HG03103 (cell line): ENCODE measurements at regions not wholly inside any gene's neighbourhood (a gene's known extent, or its start where the extent isn't known, plus 50 kb on each side); places are given as distances from the start of the nearest gene placed in this dataset.

Experiments
- ATAC-seq: cut with Tn5 transposase; IDR thresholded peaks from one replicate; pipeline ENCODE4 v1.9.1; 2021; ENCODE audit warnings: low read depth; ENCODE audit not compliant: unreplicated experiment

DNA sequence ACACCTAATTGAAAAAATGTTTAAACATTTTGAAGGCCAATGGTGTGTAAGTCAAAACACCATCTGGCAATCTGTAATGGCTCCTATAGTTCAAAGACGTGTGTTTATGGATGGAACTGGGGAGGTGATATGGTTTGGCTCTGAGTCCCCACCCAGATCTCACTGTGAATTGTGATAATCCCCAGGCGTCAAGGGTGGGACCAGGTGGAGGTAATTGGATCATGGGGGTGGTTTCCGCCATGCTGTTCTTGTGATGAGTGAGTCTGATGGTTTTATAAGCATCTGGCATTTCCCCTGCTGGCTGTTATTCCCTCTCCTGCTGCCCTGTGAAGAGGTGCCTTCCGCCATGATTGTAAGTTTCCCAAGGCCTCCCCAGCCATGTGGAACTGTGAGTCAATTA is 52.2 kb downstream of the ADRA2C start:
- ATAC-seq: no peak

DNA sequence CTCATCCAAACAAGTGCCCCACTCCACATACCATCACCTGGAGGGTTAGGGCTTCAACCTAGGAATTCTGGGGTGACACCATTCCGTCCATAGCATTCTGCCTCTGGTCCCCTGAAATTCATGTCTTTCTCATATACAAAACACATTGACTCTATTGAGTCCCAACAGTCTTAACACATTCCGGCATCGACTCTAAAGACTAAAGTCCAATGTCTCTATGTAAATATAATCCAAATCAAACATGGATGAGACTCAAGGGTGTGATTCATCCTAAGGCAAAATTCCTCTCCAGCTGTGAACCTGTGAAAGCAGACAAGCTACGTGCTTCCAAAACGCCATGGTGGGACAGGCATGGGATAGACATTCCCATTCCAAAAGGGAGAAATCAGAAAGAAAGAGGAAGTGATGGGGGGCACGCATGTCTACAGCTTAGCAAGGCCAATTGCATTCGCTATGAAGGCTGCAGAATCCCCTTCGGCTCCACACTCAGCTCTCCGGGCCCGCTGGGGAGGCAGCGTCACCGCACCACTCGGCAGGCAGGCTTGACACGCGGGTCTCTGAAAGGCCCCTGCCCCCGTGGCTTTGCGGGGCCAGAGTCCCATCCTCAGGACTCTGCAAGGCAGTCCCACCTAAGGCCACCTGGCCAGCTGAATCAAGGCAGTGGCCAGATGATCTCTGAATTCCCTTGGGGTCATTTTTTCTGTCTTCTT is 53.2 kb downstream of the ADRA2C start:
- no peak for ATAC-seq

DNA sequence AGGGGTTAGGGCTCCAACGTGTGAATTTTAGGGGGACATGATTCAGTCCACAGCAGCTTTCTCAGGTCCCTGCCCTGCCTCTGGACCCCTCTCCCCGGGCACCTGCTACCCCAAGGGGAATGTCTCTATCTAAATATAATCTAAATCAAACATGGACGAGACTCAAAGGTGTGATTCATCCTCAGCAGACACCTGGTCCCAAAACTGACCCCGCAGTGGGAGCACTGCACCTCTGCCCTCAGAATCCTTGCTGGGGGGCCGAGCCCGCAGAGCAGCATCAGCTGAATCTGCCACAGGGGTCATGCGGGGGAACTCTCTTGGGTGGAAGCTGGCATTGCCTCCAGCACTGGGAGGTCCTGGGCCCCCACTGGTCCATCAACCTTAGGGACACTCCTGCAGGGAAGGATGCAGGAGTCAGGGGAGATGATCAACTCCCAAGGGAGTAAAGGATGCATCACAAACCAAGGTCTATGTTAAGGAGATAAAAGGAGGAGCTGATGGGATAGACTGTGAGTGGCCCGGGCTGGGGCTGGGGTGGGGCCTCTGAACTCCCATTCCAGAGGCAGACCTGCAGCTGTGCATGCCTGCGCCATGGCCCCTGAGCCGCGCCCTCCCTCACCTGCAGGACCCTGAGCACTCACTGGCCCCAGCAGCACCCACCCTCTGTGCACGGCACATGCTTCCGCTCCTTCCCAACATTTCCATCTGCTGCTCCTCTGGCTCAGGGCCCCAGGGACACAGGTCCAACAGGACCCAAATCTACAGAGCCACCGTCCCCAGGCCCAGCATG is 54.0 kb downstream of the ADRA2C start:
- no peak for ATAC-seq

DNA sequence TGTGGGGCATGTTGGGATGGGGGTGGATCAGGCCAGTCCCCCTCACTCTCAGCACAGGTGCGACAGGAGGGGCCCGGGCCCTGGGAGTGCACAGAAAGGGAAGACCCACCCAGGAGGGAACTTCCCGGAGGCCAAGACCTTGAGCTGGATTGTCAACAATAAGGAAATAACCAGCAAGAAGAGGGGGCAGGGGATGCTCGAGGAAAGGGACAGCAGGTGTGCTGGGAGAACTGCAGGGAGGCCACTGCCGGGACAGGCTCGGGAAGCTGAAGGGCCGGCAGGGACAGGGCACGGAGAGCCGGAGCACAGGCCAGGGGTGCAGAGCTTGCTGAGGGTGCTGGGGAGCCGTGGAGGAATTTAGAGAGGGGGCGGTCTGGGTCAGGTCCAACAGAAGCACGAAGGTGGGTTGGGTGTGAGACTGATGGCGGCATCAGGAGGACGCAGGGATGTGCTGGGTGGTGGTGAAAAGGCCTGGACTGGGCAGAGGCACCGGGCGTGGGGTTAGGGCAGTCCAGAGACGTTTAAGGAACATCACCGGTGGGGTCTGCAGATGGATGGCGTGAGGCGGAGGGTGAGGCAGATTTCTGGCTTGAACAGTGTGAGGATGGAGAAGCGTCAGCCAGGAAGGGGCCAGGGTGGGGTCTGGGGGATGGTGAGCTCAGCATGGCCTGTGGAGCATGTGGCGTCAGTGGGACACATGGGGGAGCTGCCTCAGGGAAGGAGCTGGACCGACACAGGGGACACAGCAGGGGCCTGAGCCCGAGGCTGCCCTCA is 54.8 kb downstream of the ADRA2C start:
- ATAC-seq: no peak

DNA sequence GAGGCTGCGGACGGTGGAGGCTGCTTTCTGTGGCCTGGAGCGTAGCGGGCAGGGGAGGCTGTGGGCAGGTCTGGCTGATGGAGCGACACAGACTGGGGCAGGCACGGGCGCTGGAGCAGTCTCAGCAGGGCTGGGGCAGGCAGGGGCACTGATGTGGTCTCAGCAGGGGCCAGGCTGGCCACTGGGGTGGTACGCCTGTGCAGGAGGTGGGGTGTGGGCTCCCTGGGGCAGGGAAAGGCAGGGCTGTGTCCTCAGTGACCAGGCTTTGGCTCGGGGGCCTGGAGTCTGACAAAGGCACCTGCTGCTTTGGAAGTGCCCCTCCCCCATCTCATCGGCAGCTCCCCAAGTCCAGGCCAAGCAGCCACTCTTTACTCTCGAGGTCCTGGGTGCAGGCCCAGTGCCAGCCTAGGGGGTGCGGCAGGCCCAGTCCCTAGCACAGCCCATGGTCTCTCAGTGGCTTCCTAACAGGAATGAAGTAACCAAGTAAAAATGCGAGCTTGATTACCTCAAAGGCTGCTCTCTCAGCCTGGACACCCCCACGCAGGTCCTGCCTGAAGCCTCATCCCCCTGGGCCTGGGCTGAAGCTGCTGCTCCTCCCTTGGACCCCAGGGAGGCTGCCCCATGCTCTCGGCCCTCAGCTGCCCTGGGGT is 55.5 kb downstream of the ADRA2C start:
- no peak for ATAC-seq

DNA sequence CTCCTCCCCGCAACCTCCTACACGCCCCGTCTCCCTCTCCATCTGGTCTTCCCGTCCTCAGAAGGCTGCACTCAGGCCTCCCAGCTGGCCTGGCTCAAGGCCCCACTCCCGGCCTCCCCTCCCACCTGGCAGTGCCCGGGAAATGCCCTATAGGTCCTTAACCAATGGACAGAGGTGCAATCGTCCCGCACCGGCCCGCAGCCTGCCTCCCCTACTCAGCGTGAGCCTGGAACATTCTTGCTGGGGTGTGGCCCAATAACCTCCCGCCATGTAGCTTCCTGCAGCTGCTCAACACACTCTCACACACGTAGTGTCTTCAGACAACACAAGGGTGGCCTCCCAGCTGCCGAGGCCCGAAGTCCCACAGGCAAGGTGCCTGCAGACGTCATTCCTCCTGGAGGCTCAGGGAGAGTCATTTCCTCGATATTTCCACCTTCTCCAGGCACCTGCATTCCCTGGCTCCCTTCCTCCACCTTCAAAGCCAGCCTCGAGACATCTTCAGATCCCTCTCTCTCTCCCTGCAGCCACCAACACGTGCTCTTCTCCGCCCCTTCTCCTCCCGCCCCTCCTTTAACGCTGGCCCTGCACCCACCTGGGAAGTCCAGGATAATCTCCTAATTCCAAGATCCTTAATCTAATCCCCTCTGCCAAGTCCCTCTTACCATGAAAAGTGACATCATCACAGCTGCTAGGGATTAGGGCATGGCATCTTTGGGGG is 56.2 kb downstream of the ADRA2C start:
- no peak for ATAC-seq

DNA sequence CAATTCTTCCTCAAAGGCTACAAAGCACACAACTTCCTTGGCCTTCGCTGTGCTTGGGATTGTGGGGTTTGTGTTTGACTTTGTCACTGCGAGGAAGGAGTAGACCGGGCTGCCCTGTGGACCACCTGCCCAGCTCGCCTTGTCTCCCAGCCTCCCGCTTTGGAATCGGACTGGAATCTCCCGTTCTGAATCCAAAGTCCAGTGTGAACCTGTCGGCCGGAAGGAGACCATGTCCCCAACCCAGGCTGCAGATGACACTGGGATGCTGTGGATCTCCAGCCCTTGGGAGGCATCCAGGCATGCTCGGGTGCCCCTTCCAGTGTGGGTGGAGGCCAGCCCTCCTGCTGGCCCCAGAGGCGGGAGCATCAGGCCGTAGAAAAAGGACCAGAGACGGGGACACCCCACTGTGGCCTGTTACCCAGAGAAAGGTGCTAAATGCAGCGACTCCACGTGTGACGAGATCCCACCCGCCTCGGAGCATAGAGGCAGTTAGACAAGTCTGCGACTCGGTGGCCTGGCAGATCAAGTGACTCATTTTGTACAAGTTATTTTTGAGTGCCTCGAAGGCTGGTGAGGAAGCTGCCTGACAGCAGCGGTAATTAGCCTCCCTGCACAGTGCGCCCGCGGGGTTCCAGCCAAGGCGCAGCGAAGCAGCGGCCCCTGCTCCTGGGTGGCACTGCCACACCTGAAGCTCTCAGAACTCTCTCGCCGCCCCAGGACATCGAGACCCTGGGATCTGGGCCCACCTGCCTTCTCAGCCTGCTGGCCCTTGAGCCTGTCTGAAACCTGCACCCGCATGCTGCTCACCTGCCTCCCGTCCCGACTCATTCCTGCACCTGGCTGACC is 57.5 kb downstream of the ADRA2C start:
- no peak for ATAC-seq

DNA sequence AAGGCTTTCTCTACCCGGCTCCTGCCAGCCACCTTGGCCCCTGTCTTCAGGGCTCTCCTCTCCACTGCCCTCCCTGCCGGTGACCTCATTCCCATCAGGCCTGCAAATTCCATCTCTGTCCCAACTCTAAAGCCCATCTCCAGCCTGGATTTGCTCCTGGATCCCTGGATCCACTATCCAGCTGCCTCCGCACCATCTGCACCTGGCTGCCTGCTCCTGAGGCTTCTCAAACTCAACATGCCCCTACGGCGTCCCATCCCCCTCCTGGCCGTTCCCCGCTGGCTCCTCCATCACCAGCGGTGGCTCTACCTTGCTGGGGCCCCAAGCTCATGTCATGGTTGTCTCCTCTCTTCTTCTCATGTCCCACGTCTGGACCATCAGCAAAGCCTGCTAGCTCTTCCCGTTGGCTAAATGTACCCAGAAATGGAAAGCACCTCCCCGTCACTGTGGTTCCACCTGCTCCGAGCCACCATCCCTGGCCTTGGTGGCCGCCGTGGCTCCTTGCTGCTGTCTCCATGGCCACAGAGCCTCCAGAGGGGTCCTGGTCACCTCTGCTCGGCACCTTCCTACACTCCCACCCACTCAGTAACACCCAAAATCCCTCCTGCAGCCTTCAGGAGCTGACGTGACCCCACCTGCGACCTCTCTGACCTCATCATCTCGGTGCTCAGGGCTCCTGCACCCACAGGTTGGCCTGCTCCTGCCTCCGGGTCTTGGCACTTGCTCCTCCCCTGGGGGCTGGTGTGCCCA is 58.5 kb downstream of the ADRA2C start:
- no peak for ATAC-seq

DNA sequence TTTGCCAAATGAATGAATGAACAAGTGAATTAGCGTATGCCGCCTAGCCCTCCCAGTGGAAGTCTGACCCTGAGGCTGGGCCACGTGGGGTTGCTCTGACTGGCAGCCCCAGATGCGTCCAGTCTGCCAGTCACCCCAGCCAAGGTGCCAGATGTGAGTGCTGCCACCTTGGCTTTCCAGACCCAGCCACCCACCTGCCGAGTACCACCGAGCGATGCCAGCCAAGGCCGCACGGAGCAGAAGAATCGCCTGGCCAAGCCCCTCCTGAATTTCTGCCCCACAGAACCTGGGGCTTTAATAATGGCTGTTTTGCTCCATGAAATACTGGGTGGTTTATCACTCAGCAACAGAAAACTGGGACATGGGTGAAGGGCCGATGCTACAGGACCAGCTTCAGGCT is 59.3 kb downstream of the ADRA2C start:
- no peak for ATAC-seq

DNA sequence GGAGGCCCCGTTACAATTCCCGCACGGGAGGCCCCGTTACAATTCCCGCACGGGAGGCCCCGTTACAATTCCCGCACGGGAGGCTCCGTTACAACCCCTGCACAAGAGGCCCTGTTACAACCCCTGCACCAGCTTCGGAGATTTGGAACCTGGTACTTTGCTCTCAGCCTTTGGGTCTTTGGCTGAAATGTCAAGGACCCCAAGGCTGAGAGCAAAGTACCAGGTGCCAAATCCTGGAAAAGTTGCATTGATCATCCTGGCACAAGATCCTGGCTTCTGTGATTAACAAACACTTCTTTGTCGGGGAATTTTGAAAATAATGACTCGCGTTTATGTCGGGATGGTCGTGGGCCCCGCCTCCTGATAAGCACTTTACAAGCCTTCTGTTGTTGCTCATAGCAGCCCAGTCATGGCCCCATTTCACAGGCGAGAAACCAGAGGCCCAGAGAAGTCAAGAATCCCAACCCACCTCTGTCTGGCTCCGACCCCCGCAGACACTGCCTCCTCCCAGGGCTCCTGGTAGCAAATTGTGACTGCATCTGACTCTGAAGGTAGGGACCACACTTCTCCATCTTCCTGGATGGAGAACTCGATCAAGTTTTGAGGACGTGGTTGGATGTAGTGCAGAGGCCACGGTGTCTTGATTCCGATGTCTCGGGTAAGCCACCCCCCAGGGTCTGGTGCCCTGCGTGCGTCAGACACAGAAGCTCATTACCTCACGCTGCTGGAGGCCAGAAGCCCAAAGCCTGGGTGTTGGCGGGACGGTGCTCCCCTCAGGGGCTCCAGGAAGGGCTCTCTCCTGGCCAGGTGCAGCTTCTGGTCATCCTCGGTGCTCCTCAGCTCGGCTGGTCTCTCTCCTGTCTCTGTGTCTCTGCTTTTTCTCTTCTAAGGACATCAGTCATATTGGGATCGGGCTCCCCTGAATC is 60.3 kb downstream of the ADRA2C start:
- ATAC-seq: no peak

DNA sequence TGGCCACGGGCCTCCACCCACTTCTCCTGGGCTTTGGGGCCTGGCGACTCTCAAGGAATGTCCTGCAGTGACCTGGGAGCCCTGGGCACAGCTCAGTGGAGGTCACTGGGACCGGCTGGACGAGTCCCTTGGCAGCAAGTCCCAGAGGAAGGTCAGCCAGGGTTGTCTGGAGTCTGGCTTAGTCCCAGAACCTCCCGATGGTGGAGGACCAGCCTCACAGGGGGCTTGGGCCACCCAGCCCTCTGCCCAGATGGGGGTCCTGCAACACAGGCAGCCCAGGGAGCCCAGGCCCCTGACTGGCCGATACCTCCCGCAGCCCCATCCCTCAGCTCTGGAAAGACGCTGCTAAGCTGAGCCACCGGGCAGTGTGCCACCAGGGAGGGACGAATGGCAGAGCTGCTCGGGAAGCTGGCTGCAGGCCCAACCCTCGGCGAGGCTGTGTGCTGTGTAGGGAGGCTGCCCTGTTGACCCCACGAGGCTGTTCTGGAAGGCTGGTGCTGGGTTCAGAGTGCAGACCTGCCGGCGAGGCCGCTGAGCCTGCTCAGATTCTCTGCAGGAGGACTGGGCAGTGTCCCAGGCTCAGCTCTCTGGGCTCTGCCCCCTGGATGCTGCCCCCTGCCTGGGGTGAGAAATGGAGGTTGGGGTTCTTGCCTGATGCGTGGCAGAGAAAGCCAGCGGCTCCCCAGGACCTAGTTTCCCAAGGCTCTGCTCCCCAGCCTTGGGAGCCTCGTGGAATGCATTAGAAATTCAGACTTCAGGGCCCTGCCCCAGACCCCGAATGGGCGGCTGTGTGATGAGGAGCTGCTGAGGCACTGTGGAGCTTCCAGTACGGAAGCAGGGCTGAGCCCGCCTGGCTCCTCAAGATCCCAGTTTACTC is 61.7 kb downstream of the ADRA2C start:
- no peak for ATAC-seq

DNA sequence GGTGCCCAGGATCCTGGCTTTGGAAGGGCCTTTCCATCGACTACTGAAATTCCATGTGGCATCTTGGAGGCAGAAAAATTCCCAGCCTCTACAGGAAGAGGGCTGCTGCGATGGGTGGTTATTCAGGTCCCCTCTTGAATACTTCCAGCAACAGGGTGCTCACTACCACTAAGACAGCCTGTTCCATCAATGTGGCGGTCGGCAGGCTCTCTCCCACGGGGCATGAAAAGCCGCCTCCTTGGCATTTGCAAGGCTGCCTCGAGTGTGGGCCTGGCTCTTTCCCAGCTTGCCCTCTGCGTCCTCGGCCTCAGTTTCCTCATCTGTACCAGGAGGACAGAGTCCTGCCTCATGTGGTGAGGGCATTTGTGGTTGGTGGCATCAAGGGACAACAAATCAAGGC is 62.4 kb downstream of the ADRA2C start:
- ATAC-seq: no peak

DNA sequence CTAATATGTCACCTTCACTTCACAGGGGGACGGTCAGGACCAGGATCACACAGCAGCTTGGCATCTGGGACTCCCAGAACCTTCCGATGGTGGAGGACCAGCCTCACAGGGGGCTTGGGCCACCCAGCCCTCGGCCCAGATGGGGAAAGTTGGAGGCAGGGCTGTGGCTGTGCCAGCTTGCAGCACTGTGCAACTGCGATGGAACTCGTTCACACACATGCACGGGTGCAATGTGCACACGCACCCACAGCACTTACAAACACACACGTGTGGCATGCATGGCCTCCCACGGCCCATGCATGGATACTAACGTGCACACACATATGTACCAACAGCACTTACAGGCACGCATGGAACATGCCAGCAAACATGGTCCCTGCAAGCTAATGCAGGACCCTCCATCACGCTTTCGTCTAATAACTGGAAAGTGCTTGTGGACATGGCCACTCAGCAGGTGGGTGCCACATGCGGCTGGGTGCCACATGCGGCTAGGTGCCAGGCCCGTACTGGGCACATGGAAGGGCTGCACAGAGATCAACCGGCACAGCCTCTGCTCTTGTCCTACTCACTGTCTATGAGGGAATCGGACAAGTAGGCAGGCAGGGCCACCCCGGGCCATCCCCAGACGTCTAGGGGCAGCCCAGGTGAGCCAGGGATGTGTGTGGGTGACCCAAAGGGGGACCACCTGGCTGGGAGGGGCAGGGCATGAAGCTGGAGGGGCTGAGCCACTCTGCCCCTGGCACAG is 63.2 kb downstream of the ADRA2C start:
- no peak for ATAC-seq

DNA sequence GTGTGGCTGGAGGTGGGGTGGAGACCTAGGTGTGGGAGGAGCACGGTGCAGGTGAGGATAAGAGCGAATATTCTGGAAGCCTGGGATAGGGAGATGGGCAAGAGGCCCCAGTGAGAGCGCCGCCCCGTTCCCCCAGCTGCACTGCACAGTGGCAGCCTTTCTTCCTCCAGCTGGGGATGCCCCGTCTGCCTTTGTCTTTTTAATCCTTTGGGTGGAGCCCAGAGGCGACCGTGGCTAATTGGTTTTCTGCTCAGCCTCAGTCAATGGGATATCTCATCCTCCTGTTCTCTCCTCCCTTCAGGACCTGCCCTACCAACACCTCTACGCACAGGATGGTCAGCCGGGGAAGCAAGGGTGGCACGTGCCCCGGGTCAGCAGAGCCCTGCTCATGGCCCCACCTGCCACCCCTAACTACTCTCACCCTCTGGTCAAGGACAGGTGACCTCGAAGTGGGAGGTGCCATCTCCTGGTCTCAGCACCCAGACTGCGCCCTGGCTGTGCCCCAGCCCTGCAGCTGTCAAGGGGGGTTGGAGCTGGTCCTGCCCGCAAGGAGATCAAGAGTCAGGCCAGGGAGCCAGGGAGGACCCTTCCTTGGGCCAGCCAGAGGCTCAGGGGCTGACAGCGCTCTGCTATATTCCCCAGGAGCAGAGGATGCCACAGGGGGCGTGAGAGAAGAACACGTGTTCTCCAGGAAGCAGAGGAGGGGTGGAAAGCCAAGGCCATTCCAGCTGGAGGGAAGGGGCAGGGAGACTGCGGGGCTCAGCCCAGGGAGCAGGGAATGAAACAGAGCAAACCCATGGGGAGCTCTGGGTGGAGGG is 64.0 kb downstream of the ADRA2C start:
- ATAC-seq: no peak
